ENCODE measurements at regions not wholly inside any gene's neighbourhood (a gene's known extent, or its start where the extent isn't known, plus 50 kb on each side); places are given as distances from the start of the nearest gene placed in this dataset.

GRCh38 chr9:17881371-17881770 is 302.5 kb downstream of the SH3GL2 start:
- TF ChIP-seq CTCF (IDR thresholded peaks at IDR 0.05; ENCODE audit: low read length) (no peak), EZH2 (optimal IDR thresholded peaks at IDR 0.05; ENCODE audit: low read depth, low read length) (no peak)

Data from MM.1S (cell line).